PFSK-1 (cell line): ENCODE measurements at regions not wholly inside any gene's neighbourhood (a gene's known extent, or its start where the extent isn't known, plus 50 kb on each side); places are given as distances from the start of the nearest gene placed in this dataset.

Source experiments
- FOXP2 ChIP-seq: optimal IDR thresholded peaks from 2 replicates; pipeline ENCODE3; 2011; ENCODE audit warnings: borderline replicate concordance, control low read depth, inconsistent platforms; ENCODE audit not compliant: insufficient read depth; ENCODE audit errors: extremely low read length, extremely low read depth
- POLR2AphosphoS5 ChIP-seq: IDR thresholded peaks from 2 replicates; pipeline ENCODE4 v1.6.1; 2012; ENCODE audit warnings: low read depth, mild to moderate bottlenecking, control low read depth, low read length, moderate library complexity
- SIN3A ChIP-seq: IDR thresholded peaks from 2 replicates; pipeline ENCODE4 v1.6.1; 2012; ENCODE audit warnings: mild to moderate bottlenecking, low read length, moderate library complexity, borderline replicate concordance; ENCODE audit not compliant: insufficient read depth
- TAF1 ChIP-seq: IDR thresholded peaks from 2 replicates; pipeline ENCODE4 v1.6.1; 2012; ENCODE audit warnings: low read length, control low read depth, borderline replicate concordance; ENCODE audit not compliant: insufficient read depth
- TF ChIP-seq, protein P1 (sequence below), 2 experiments: IDR thresholded peaks; 2 replicates each; pipeline versions ENCODE4 v1.6.1 to v1.8.0; 2011 to 2012; ENCODE audit warnings: low read depth in 2 of 2, low read length in 2 of 2, control low read depth in 1 of 2, inconsistent platforms in 1 of 2, mild to moderate bottlenecking in 1 of 2, moderate library complexity in 1 of 2; ENCODE audit not compliant: insufficient read depth in 1 of 2

- TF ChIP-seq SIN3A, result no peak
- no peak for TF ChIP-seq FOXP2
- no peak for TF ChIP-seq TAF1
- no peak for TF ChIP-seq POLR2AphosphoS5
- TF ChIP-seq, protein P1, sequence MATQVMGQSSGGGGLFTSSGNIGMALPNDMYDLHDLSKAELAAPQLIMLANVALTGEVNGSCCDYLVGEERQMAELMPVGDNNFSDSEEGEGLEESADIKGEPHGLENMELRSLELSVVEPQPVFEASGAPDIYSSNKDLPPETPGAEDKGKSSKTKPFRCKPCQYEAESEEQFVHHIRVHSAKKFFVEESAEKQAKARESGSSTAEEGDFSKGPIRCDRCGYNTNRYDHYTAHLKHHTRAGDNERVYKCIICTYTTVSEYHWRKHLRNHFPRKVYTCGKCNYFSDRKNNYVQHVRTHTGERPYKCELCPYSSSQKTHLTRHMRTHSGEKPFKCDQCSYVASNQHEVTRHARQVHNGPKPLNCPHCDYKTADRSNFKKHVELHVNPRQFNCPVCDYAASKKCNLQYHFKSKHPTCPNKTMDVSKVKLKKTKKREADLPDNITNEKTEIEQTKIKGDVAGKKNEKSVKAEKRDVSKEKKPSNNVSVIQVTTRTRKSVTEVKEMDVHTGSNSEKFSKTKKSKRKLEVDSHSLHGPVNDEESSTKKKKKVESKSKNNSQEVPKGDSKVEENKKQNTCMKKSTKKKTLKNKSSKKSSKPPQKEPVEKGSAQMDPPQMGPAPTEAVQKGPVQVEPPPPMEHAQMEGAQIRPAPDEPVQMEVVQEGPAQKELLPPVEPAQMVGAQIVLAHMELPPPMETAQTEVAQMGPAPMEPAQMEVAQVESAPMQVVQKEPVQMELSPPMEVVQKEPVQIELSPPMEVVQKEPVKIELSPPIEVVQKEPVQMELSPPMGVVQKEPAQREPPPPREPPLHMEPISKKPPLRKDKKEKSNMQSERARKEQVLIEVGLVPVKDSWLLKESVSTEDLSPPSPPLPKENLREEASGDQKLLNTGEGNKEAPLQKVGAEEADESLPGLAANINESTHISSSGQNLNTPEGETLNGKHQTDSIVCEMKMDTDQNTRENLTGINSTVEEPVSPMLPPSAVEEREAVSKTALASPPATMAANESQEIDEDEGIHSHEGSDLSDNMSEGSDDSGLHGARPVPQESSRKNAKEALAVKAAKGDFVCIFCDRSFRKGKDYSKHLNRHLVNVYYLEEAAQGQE (IDR thresholded peaks at IDR 0.05; ENCODE audit: insufficient read depth in 1 of 2, low read depth in 2 of 2, low read length in 2 of 2), result no peak
Measured at GRCh38 chrX:109939498-109939897, 63.4 kb upstream of the TMEM164 start.

- no peak for TF ChIP-seq SIN3A
- TF ChIP-seq, protein P1 (IDR thresholded peaks at IDR 0.05; ENCODE audit: insufficient read depth in 1 of 2, low read depth in 2 of 2, low read length in 2 of 2), result no peak
- TF ChIP-seq TAF1, result no peak
- TF ChIP-seq POLR2AphosphoS5, result no peak
- no peak for TF ChIP-seq FOXP2
Measured at GRCh38 chrX:109940411-109940810, 62.5 kb upstream of the TMEM164 start.

- TF ChIP-seq, protein P1 (IDR thresholded peaks at IDR 0.05; ENCODE audit: insufficient read depth in 1 of 2, low read depth in 2 of 2, low read length in 2 of 2), result no peak
- TF ChIP-seq POLR2AphosphoS5 (no peak), FOXP2 (no peak), SIN3A (no peak), TAF1 (no peak)
Measured at GRCh38 chrX:109943092-109943739, 59.7 kb upstream of the TMEM164 start.

DNA sequence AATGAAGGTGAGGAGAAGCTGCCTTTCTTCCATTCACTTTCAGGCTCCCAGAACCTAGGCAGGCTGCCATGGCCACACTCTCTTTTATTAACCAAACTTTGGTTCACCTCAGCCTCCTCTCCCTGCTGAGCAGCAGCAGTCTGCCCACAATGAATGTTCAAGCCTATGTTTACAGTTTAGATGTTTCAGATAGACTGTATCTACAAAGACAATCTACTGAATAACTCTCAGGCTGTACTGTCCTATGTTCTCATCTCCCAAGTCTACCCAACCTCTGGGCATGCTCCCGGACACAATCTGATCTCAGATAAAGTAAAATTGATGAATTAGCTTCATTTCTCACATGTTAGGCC, 59.2 kb upstream of the TMEM164 start:
- TF ChIP-seq TAF1 (no peak), POLR2AphosphoS5 (no peak), FOXP2 (no peak), SIN3A (no peak)
- TF ChIP-seq, protein P1 (IDR thresholded peaks at IDR 0.05; ENCODE audit: insufficient read depth in 1 of 2, low read depth in 2 of 2, low read length in 2 of 2), result no peak
